ENCODE measurements at regions not wholly inside any gene's neighbourhood (a gene's known extent, or its start where the extent isn't known, plus 50 kb on each side); places are given as distances from the start of the nearest gene placed in this dataset.

- no peak for DNase-seq (ENCODE audit: low read depth, low spot score)
- POLR2A ChIA-PET: no interaction called here
- TF ChIP-seq CTCF (IDR thresholded peaks at IDR 0.05; ENCODE audit: insufficient read depth, low read length, missing control alignments): no peak
- no peak overlapping the region for H3K4me3 ChIP-seq (ENCODE audit: low read depth, low read length)
- CTCF ChIA-PET: no interaction called here
Observed at GRCh38 chr6:74128536-74128935, 432.5 kb downstream of the CD109 start.

- DNase-seq (ENCODE audit: low read depth, low spot score): no peak
- TF ChIP-seq CTCF (IDR thresholded peaks at IDR 0.05; ENCODE audit: insufficient read depth, low read length, missing control alignments): no peak
- ChIA-PET POLR2A (no interaction called here), CTCF (no interaction called here)
- no peak overlapping the region for H3K4me3 ChIP-seq (ENCODE audit: low read depth, low read length)
Observed at GRCh38 chr6:74117113-74117512, 421.1 kb downstream of the CD109 start.

- no peak for DNase-seq (ENCODE audit: low read depth, low spot score)
- no peak overlapping the region for H3K4me3 ChIP-seq (ENCODE audit: low read depth, low read length)
- no peak for TF ChIP-seq CTCF (IDR thresholded peaks at IDR 0.05; ENCODE audit: insufficient read depth, low read length, missing control alignments)
- ChIA-PET POLR2A (no interaction called here), CTCF (no interaction called here)
Observed at GRCh38 chr6:74115674-74116073, 419.7 kb downstream of the CD109 start.

- ChIA-PET CTCF (interaction anchor here (1.0 kb wide), 1 partner anchor 10 kb away, joined by 3 read pairs; no protein-coding TSS in a partner anchor), POLR2A (no interaction called here)
- TF ChIP-seq CTCF (IDR thresholded peaks at IDR 0.05; ENCODE audit: insufficient read depth, low read length, missing control alignments): no peak
- H3K4me3 ChIP-seq (ENCODE audit: low read depth, low read length): no peak overlapping the region
- DNase-seq (ENCODE audit: low read depth, low spot score): no peak
Observed at GRCh38 chr6:74114428-74114827, 418.4 kb downstream of the CD109 start.

DNA sequence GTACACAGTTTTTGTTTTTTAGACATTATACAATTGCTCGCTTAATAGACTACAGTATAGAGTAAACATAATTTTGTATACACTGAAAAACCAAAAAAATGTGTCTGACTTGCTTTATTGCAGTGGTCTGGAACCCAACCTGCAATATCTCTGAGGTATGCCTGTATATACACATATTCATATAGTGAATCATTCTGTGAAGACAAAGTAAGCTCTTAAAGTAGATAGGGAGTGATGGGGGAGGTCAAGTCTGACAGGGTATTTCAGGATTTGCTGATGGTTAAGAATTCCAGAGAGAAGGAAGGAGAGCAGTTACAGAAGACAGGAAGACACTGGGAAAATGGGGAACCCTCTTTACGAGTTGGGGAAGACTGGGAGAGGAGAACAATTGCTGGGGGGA, 417.9 kb downstream of the CD109 start:
- DNase-seq (ENCODE audit: low read depth, low spot score): no peak
- CTCF ChIA-PET: interaction anchor here (1.0 kb wide), 1 partner anchor 10 kb away, joined by 3 read pairs; no protein-coding TSS in a partner anchor
- no peak for TF ChIP-seq CTCF (IDR thresholded peaks at IDR 0.05; ENCODE audit: insufficient read depth, low read length, missing control alignments)
- no peak overlapping the region for H3K4me3 ChIP-seq (ENCODE audit: low read depth, low read length)
- POLR2A ChIA-PET: no interaction called here

GRCh38 chr6:74103417-74103816, 407.4 kb downstream of the CD109 start:
- POLR2A ChIA-PET: no interaction called here
- no peak for TF ChIP-seq CTCF (IDR thresholded peaks at IDR 0.05; ENCODE audit: insufficient read depth, low read length, missing control alignments)
- CTCF ChIA-PET: interaction anchor here (1.3 to 2.7 kb wide), 2 partner anchors 11 to 1106 kb away, joined by 4 to 26 read pairs; no protein-coding TSS in a partner anchor
- no peak overlapping the region for H3K4me3 ChIP-seq (ENCODE audit: low read depth, low read length)
- DNase-seq (ENCODE audit: low read depth, low spot score): no peak
